SIG-M5 treated with dmso at 0.1 percent for 504 hours (cell line): ENCODE measurements at regions not wholly inside any gene's neighbourhood (a gene's known extent, or its start where the extent isn't known, plus 50 kb on each side); places are given as distances from the start of the nearest gene placed in this dataset.

ENCODE experiments used
- DNase-seq: peaks from one replicate; lab custom pipeline; 2025; ENCODE audit not compliant: unreplicated experiment; lab: John Stamatoyannopoulos, UW

DNA sequence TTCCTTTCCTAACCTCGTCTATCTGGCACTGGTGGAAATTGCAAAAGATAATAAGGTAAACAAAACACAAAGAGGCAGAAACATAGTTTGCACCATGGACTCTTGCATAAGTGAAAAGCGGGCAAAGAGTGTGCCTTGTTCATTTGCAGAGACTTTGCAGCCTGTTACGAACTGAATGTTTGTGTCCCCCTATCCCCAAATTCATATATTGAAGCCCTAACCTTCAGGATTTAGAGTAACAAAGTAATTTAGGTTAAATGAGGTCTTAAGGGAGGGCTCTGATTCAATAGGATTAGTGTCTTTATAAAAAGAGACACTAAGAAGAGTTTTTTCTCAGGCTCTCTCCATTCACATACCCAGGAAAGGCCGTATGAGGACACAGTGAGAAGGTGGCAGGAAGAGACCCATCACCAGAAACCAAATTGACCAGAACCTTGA, 52.1 kb upstream of the FAM169A start:
- DNase-seq = no peak

DNA sequence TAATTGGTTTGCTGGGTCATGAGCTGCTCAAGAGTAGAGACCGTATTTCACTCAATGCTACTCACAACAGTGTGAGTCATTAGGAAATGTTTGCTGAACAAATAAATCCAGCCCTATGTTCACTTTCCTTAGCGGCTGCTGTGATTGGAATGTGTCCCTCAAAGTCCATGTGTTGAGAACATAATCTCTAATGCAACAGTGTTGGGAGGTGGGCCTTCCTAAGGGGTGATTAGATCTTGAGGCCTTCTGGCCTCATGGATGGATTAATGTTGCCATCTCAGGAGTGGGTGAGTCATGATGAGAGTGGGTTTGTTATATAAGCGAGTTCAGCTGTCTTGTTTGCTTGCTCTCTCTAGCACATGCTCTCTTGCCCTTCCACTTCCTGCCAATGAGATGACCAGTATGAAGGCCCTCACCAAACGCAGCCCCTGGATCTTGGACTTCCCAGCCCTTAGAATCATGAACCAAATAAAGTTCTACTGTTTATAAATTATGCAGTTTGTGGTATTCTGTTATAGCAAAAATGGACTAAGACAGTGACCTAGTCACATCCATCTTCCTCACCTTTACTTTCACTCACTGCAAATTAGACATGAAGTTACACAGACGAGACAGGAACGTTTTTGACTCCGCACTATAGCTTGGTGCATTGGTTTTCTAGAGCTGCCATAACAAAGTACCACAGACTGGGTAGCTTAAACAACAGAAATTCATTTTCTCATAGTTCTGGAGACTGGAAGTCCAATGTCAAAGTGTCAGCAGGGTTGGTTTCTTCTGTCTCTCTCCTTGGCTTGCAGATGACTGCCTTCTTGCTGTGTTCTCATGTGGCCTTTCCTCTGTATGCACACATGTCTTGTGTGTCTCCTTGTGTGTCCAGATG, 50.9 kb upstream of the FAM169A start:
- DNase-seq = peak; percentile 24
